ENCODE measurements at regions not wholly inside any gene's neighbourhood (a gene's known extent, or its start where the extent isn't known, plus 50 kb on each side); places are given as distances from the start of the nearest gene placed in this dataset.

DNA sequence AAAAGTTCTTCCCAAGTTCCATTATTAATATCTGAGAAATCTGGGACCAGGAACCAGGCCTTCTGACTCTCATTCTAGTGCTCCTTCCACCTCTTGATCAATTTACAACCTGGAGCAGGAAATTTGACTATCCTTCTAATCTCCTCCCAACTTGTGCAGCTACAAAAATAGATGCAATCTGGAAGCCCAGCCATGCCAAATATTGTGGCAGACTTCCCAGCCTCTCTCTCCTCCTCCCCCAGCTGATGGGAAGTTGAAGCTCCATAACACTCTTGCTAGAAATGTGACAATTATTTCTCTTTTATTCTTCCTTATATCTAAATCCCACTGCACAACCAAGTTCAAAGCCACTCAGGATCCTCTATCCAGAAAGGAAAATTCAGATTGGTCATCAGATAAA is 252.1 kb downstream of the SEC61B start (continued):
- TF ChIP-seq NRF1 (IDR thresholded peaks at IDR 0.05; ENCODE audit: low read depth, low read length) (no peak), RAD21 (IDR thresholded peaks at IDR 0.05 in 1 of 2, conservative IDR thresholded peaks at IDR 0.05 in 1 of 2; ENCODE audit: low read depth in 2 of 2, low read length in 2 of 2) (no peak), CEBPB (IDR thresholded peaks at IDR 0.05; ENCODE audit: low read depth, low read length) (no peak), MAX (IDR thresholded peaks at IDR 0.05) (no peak), RXRA (IDR thresholded peaks at IDR 0.05; ENCODE audit: insufficient read depth, low read depth, low read length) (no peak)
